HEK293 (cell line): ENCODE measurements at regions not wholly inside any gene's neighbourhood (a gene's known extent, or its start where the extent isn't known, plus 50 kb on each side); places are given as distances from the start of the nearest gene placed in this dataset.

Source experiments
- CTCF ChIA-PET: fragments of 350-600 bp; formaldehyde crosslinking; extraction: SDS; loops from one replicate; lab custom pipeline; 2021; ENCODE audit warnings: antibody characterized with exemption; lab: Yijun Ruan, JAX
- POLR2A ChIA-PET: fragments of 300-600 bp; formaldehyde crosslinking; extraction: SDS; loops from one replicate; lab custom pipeline; 2020; ENCODE audit warnings: antibody characterized with exemption, inconsistent platforms; lab: Yijun Ruan, JAX
- H3K27ac ChIP-seq: fragments of 200-500 bp; sonication (Bioruptor generic); 2 replicates; pipeline ENCODE4 v1.5.1; 2014; ENCODE audit warnings: low read depth, low read length, control low read depth, inconsistent platforms; ENCODE audit errors: extremely low read depth
- H3K36me3 ChIP-seq, 2 experiments: fragments of 200-500 bp in 1 of 2; sonication (Bioruptor generic) in 1 of 2; 1 replicate in 1 of 2; 2 replicates in 1 of 2; pipeline ENCODE4 v1.5.1; 2014 to 2017; ENCODE audit warnings: inconsistent platforms in 2 of 2, low read length in 2 of 2; ENCODE audit not compliant: control insufficient read depth in 2 of 2, insufficient read depth in 1 of 2
- H3K4me1 ChIP-seq: fragments of 200-500 bp; sonication (Bioruptor generic); 2 replicates; pipeline ENCODE4 v1.5.1; 2014; ENCODE audit warnings: mild to moderate bottlenecking, low read length, inconsistent platforms; ENCODE audit not compliant: control insufficient read depth, insufficient read depth
- H3K4me3 ChIP-seq: 2 replicates; pipeline ENCODE4 v1.5.1; 2011; ENCODE audit warnings: low read depth, mild to moderate bottlenecking, control low read depth, low read length, moderate library complexity
- H3K9me3 ChIP-seq: fragments of 200-500 bp; sonication (Bioruptor generic); 2 replicates; pipeline ENCODE4 v1.5.1; 2014; ENCODE audit warnings: low read depth, low read length, inconsistent platforms; ENCODE audit not compliant: control insufficient read depth, insufficient read depth
- ATF2 ChIP-seq: fragments of 450-650 bp; formaldehyde crosslinking; IDR thresholded peaks from 2 replicates; pipeline ENCODE4 v1.5.1; 2016; ENCODE audit warnings: missing biosample characterization, missing genetic modification characterization, low read depth
- BCL11A ChIP-seq: fragments of 450-650 bp; formaldehyde crosslinking; IDR thresholded peaks from 2 replicates; pipeline ENCODE4 v1.5.1; 2016; ENCODE audit warnings: low read depth, missing biosample characterization, missing genetic modification characterization
- HOXA7 ChIP-seq: sonication (generic); formaldehyde crosslinking; IDR thresholded peaks from 2 replicates; pipeline ENCODE4 v1.8.1; 2022; ENCODE audit warnings: missing genetic modification reagents, borderline replicate concordance
- KLF1 ChIP-seq: fragments of 450-650 bp; formaldehyde crosslinking; IDR thresholded peaks from 2 replicates; pipeline ENCODE4 v1.5.1; 2016; ENCODE audit warnings: missing biosample characterization, missing genetic modification characterization
- MYNN ChIP-seq: fragments of 450-650 bp; formaldehyde crosslinking; IDR thresholded peaks from 2 replicates; pipeline ENCODE4 v1.5.1; 2016; ENCODE audit warnings: missing biosample characterization, missing genetic modification characterization, borderline replicate concordance
- SP2 ChIP-seq: fragments of 450-650 bp; formaldehyde crosslinking; IDR thresholded peaks from 2 replicates; pipeline ENCODE4 v1.5.1; 2016; ENCODE audit warnings: missing biosample characterization, missing genetic modification characterization
- WT1 ChIP-seq: fragments of 450-650 bp; formaldehyde crosslinking; IDR thresholded peaks from 2 replicates; pipeline ENCODE4 v1.5.1; 2016; ENCODE audit warnings: missing biosample characterization, missing genetic modification characterization
- ZBTB17 ChIP-seq: fragments of 450-650 bp; formaldehyde crosslinking; IDR thresholded peaks from 2 replicates; pipeline ENCODE4 v1.5.1; 2016; ENCODE audit warnings: missing biosample characterization, missing genetic modification characterization
- ZBTB26 ChIP-seq: fragments of 450-650 bp; formaldehyde crosslinking; optimal IDR thresholded peaks from 2 replicates; pipeline ENCODE3; 2016; ENCODE audit warnings: missing biosample characterization, mild to moderate bottlenecking, missing genetic modification characterization
- ZBTB44 ChIP-seq: fragments of 450-650 bp; IDR thresholded peaks from 2 replicates; pipeline ENCODE4 v1.5.1; 2018; ENCODE audit warnings: missing biosample characterization, mild to moderate bottlenecking, missing genetic modification characterization
- ZBTB6 ChIP-seq: fragments of 450-650 bp; formaldehyde crosslinking; IDR thresholded peaks from 2 replicates; pipeline ENCODE4 v1.5.1; 2017; ENCODE audit warnings: missing biosample characterization, missing genetic modification characterization
- ZNF19 ChIP-seq: fragments of 450-650 bp; formaldehyde crosslinking; IDR thresholded peaks from 2 replicates; pipeline ENCODE4; 2016; ENCODE audit warnings: missing biosample characterization, missing genetic modification characterization, low read depth
- ZNF202 ChIP-seq: fragments of 450-650 bp; formaldehyde crosslinking; IDR thresholded peaks from 2 replicates; pipeline ENCODE4 v1.5.1; 2016; ENCODE audit warnings: missing biosample characterization, missing genetic modification characterization, borderline replicate concordance
- ZNF221 ChIP-seq: fragments of 450-650 bp; formaldehyde crosslinking; IDR thresholded peaks from 2 replicates; pipeline ENCODE4 v1.5.1; 2017; ENCODE audit warnings: missing biosample characterization, missing genetic modification characterization, borderline replicate concordance
- ZNF239 ChIP-seq: fragments of 450-650 bp; formaldehyde crosslinking; IDR thresholded peaks from 2 replicates; pipeline ENCODE4 v1.5.1; 2016; ENCODE audit warnings: missing biosample characterization, missing genetic modification characterization
- ZNF24 ChIP-seq: fragments of 450-650 bp; formaldehyde crosslinking; IDR thresholded peaks from 2 replicates; pipeline ENCODE4 v1.5.1; 2016; ENCODE audit warnings: missing biosample characterization, missing genetic modification characterization
- ZNF274 ChIP-seq, 2 experiments: fragments of 200-500 bp in 1 of 2; fragments of 450-650 bp in 1 of 2; sonication (Bioruptor generic) in 1 of 2; formaldehyde crosslinking in 1 of 2; IDR thresholded peaks; 2 replicates each; pipeline versions ENCODE4 v1.5.1 to v1.6.1; 2014 to 2016; ENCODE audit warnings: borderline replicate concordance in 1 of 2, inconsistent platforms in 1 of 2, low read length in 1 of 2, missing biosample characterization in 1 of 2, missing genetic modification characterization in 1 of 2
- ZNF366 ChIP-seq: fragments of 450-650 bp; formaldehyde crosslinking; conservative IDR thresholded peaks from 2 replicates; pipeline ENCODE4 v1.5.1; 2016; ENCODE audit warnings: missing biosample characterization, missing genetic modification characterization
- ZNF433 ChIP-seq: fragments of 450-650 bp; formaldehyde crosslinking; IDR thresholded peaks from 2 replicates; pipeline ENCODE4 v1.5.1; 2016; ENCODE audit warnings: missing biosample characterization, missing genetic modification characterization, low read depth
- ZNF488 ChIP-seq: fragments of 450-650 bp; formaldehyde crosslinking; IDR thresholded peaks from 2 replicates; pipeline ENCODE4 v1.5.1; 2016; ENCODE audit warnings: missing biosample characterization, missing genetic modification characterization
- ZNF571 ChIP-seq: fragments of 450-650 bp; formaldehyde crosslinking; IDR thresholded peaks from 2 replicates; pipeline ENCODE4 v1.5.0; 2017; ENCODE audit warnings: missing biosample characterization, missing genetic modification characterization
- ZNF677 ChIP-seq: fragments of 450-650 bp; IDR thresholded peaks from 2 replicates; pipeline ENCODE4 v1.5.0; 2018; ENCODE audit warnings: missing biosample characterization, mild to moderate bottlenecking, missing genetic modification characterization, moderate library complexity
- ZNF701 ChIP-seq: fragments of 450-650 bp; formaldehyde crosslinking; IDR thresholded peaks from 2 replicates; pipeline ENCODE4 v1.5.1; 2016; ENCODE audit warnings: missing biosample characterization, missing genetic modification characterization
- ZSCAN5A ChIP-seq: fragments of 450-650 bp; formaldehyde crosslinking; IDR thresholded peaks from 2 replicates; pipeline ENCODE4 v1.5.1; 2016; ENCODE audit warnings: missing biosample characterization, missing genetic modification characterization

GRCh38 chr19:31772915-31773314, 423.7 kb upstream of the TSHZ3 start:
- TF ChIP-seq BCL11A = no peak
- no peak for TF ChIP-seq ZBTB44 (tag by site-specific recombination)
- no peak for TF ChIP-seq SP2 (tag by site-specific recombination)
- TF ChIP-seq ZNF202 (tag by site-specific recombination) = no peak
- TF ChIP-seq ZNF19 (tag by site-specific recombination) = no peak
- no peak for TF ChIP-seq ZSCAN5A (tag by site-specific recombination)
- TF ChIP-seq ZNF433 (tag by site-specific recombination) = no peak
- no peak for TF ChIP-seq ZNF701 (tag by site-specific recombination)
- TF ChIP-seq ZNF366 (tag by site-specific recombination) = no peak
- no peak for TF ChIP-seq HOXA7 (CRISPR knock-in tag)
- TF ChIP-seq ATF2 = no peak
- Histone ChIP-seq H3K36me3 (no peaks in the 10 kb centered on the region), H3K27ac (no peak overlapping the region), H3K4me1 (no peaks in the 10 kb centered on the region), H3K4me3 (no peak overlapping the region), H3K9me3 (peaks cover 5% of the 10 kb centered on the region)
- CTCF ChIA-PET = interaction anchor here (0.7 kb wide), 1 partner anchor 1292 kb away, joined by 3 read pairs; the partner anchor contains the start of gene RHPN2
- POLR2A ChIA-PET = no interaction called here

- H3K27ac ChIP-seq = no peak overlapping the region
- H3K9me3 ChIP-seq = no peaks in the 10 kb centered on the region; the same call in 1 of the 2 replicates
- H3K4me1 ChIP-seq = peaks cover 3% of the 10 kb centered on the region
- H3K4me3 ChIP-seq = no peak overlapping the region
- no peak for TF ChIP-seq WT1 (tag by site-specific recombination)
- no peak for TF ChIP-seq ZSCAN5A (tag by site-specific recombination)
- no peak for TF ChIP-seq ZNF571
- TF ChIP-seq ZNF221 (tag by site-specific recombination) = no peak
- no peak for TF ChIP-seq ZNF239 (tag by site-specific recombination)
- no peak for TF ChIP-seq ZNF488 (tag by site-specific recombination)
- no peak for TF ChIP-seq ZBTB17 (tag by site-specific recombination)
- no peak for TF ChIP-seq ZBTB26 (tag by site-specific recombination)
- no peak for TF ChIP-seq MYNN
- TF ChIP-seq KLF1 (tag by site-specific recombination) = no peak
- no peak for TF ChIP-seq ZNF274 (IDR thresholded peaks at IDR 0.05; ENCODE audit: low read length)
- TF ChIP-seq ZNF274 (tag by site-specific recombination; IDR thresholded peaks at IDR 0.05; ENCODE audit: borderline replicate concordance) = no peak
- no peak for TF ChIP-seq ZNF24 (tag by site-specific recombination)
- TF ChIP-seq ZBTB6 (tag by site-specific recombination) = no peak
- TF ChIP-seq ZNF677 (tag by site-specific recombination) = no peak
- POLR2A ChIA-PET = no interaction called here
- no peaks in the 10 kb centered on the region for H3K36me3 ChIP-seq
- CTCF ChIA-PET = no interaction called here
Observed at GRCh38 chr19:31781542-31781941, 432.3 kb upstream of the TSHZ3 start.
